ENCODE measurements at regions not wholly inside any gene's neighbourhood (a gene's known extent, or its start where the extent isn't known, plus 50 kb on each side); places are given as distances from the start of the nearest gene placed in this dataset.

DNA sequence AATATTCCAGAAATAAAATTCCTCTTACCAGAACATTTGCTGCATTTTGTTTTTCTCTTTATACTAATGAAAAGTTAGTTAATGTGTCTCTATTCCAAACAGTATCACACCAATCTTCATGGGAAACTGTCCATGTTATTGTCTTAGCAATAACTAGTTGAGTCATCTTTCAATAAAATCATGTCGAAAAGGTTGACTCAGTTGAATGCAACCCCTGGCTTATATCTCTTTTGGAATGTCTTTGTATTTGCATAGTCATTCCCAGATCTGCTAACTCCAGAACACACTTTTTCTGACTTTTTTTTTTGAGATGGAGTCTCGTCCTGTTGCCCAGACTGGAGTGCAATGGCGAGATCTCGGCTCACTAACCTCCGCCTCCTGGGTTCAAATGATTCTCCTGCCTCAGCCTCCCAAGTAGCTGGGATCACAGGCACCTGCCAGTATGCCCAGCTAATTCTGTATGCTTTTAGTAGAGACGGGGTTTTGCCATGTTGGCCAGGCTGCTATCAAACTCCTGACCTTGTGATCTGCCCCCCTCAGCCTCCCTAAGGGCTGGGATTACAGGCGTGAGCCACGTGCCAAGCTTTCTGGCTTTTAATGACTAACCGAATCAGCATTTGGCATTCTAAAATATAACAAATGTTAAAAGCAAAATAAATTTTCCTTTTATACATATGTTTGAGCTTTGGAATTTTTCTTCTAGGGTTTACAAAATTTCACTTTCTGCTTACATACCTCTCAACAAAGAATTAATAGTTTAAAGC, 133.2 kb upstream of the GULP1 start:
- no peaks in the 10 kb centered on the region for H3K9me3 ChIP-seq (ENCODE audit: control insufficient read depth, insufficient read depth, low read length)
- H3K4me1 ChIP-seq (ENCODE audit: control insufficient read depth, insufficient read depth, low read length): peaks cover 2% of the 10 kb centered on the region; the same call in 1 of the 2 replicates
- TF ChIP-seq MAFK (IDR thresholded peaks at IDR 0.05; ENCODE audit: low read depth, low read length) (no peak), BHLHE40 (IDR thresholded peaks at IDR 0.05; ENCODE audit: low read depth, low read length) (peak; percentile 29; the same call in 1 of the 2 replicates)
- H3K4me2 ChIP-seq (ENCODE audit: low read depth, low read length): no peak overlapping the region
- POLR2A ChIA-PET (ENCODE audit: unreplicated experiment): no interaction called here
- H2BK120ac ChIP-seq (ENCODE audit: low read depth, low read length): no peak overlapping the region
- WGBS, 2 experiments (ENCODE audit: extremely low coverage in 2 of 2, insufficient read length in 1 of 2): no CpG with 5 or more reads among the region's 9 CpGs
- H4K8ac ChIP-seq (ENCODE audit: low read depth in 2 of 2, low read length in 2 of 2): no peak overlapping the region
- in situ Hi-C loops (cut with MboI; ENCODE audit: low sequenced_read_pairs): no loop called here
- DNase-seq: peak; percentile 40
- H3K56ac ChIP-seq (ENCODE audit: extremely low read depth, insufficient read depth, low read length): no peak overlapping the region
- no peak overlapping the region for H4K5ac ChIP-seq (ENCODE audit: low read depth, low read length)
- H2BK5ac ChIP-seq (ENCODE audit: low read depth, low read length, poor library complexity, severe bottlenecking): no peak overlapping the region
- intact Hi-C loops (cut with micrococcal nuclease): no loop called here
- no peak overlapping the region for H2AK5ac ChIP-seq (ENCODE audit: low read depth, low read length)
- dilution Hi-C loops (cut with HindIII; ENCODE audit: low sequenced_read_pairs, unreplicated experiment): no loop called here
- H3K27ac ChIP-seq (ENCODE audit: insufficient read depth, low read length): no peak overlapping the region
- no peak overlapping the region for H4K91ac ChIP-seq (ENCODE audit: insufficient read depth, low read depth, low read length)
- no peaks in the 10 kb centered on the region for H3K27me3 ChIP-seq (ENCODE audit: control insufficient read depth, insufficient read depth, low read length)
- no peak overlapping the region for H2AFZ ChIP-seq (replicated peaks; ENCODE audit: low read length, poor library complexity)
- H3K9ac ChIP-seq (ENCODE audit: low read depth, low read length): no peak overlapping the region
- CTCF ChIA-PET: no interaction called here
- no TSS peak for BruUV-seq (replicated peaks)
- no peak overlapping the region for H2BK15ac ChIP-seq (ENCODE audit: low read depth, low read length)
- H3K9me1 ChIP-seq (ENCODE audit: insufficient read depth, low read length): no peaks in the 10 kb centered on the region
- no peak overlapping the region for H2AK9ac ChIP-seq (replicated peaks; ENCODE audit: low read depth, low read length, poor library complexity)
- H3K36me3 ChIP-seq (ENCODE audit: control insufficient read depth, insufficient read depth, low read length): no peaks in the 10 kb centered on the region
- no peak overlapping the region for H3K18ac ChIP-seq (ENCODE audit: low read depth, low read length)
- no peak overlapping the region for H2BK20ac ChIP-seq (ENCODE audit: low read depth, low read length)
- no peak overlapping the region for H3K23ac ChIP-seq (ENCODE audit: low read depth, low read length)
- H3K14ac ChIP-seq (replicated peaks; ENCODE audit: low read depth, low read length): no peak overlapping the region
- H4K20me1 ChIP-seq (ENCODE audit: insufficient read depth, low read length): no peaks in the 10 kb centered on the region
- peak; percentile 35 for ATAC-seq (ENCODE audit: low read depth)
- no peak overlapping the region for H3K4me3 ChIP-seq (ENCODE audit: insufficient read depth, low read depth, low read length)
- H3K79me1 ChIP-seq (ENCODE audit: low read depth in 1 of 2, low read length in 2 of 2): no peaks in the 10 kb centered on the region
- H3K4ac ChIP-seq (ENCODE audit: low read depth, low read length): no peak overlapping the region
